Ishikawa (cell line): ENCODE measurements at regions not wholly inside any gene's neighbourhood (a gene's known extent, or its start where the extent isn't known, plus 50 kb on each side); places are given as distances from the start of the nearest gene placed in this dataset.

Experiments
- CEBPB ChIP-seq: IDR thresholded peaks from 2 replicates; pipeline ENCODE4 v1.6.1; 2012
- CREB1 ChIP-seq: IDR thresholded peaks from 2 replicates; pipeline ENCODE4 v1.6.1; 2012; ENCODE audit warnings: low read depth
- EGR1 ChIP-seq: IDR thresholded peaks from 2 replicates; pipeline ENCODE4 v1.6.1; 2012
- EP300 ChIP-seq: IDR thresholded peaks from 2 replicates; pipeline ENCODE4 v1.6.1; 2012; ENCODE audit warnings: borderline replicate concordance
- FOXM1 ChIP-seq: IDR thresholded peaks from 2 replicates; pipeline ENCODE4 v1.6.1; 2012; ENCODE audit warnings: low read depth, borderline replicate concordance
- MAX ChIP-seq: IDR thresholded peaks from 2 replicates; pipeline ENCODE4 v1.6.1; 2012
- NFIC ChIP-seq: IDR thresholded peaks from 2 replicates; pipeline ENCODE4 v1.6.1; 2012
- RAD21 ChIP-seq: IDR thresholded peaks from 2 replicates; pipeline ENCODE4 v1.6.1; 2012; ENCODE audit warnings: low read depth
- REST ChIP-seq: IDR thresholded peaks from 2 replicates; pipeline ENCODE4 v1.6.1; 2012; ENCODE audit warnings: low read depth, mild to moderate bottlenecking
- TAF1 ChIP-seq: IDR thresholded peaks from 2 replicates; pipeline ENCODE4 v1.6.1; 2012; ENCODE audit warnings: low read depth, mild to moderate bottlenecking
- TCF12 ChIP-seq: IDR thresholded peaks from 2 replicates; pipeline ENCODE4 v1.6.1; 2012; ENCODE audit warnings: low read depth
- TEAD4 ChIP-seq: IDR thresholded peaks from 2 replicates; pipeline ENCODE4 v1.6.1; 2012
- USF1 ChIP-seq: IDR thresholded peaks from 2 replicates; pipeline ENCODE4 v1.6.1; 2012
- YY1 ChIP-seq: IDR thresholded peaks from 2 replicates; pipeline ENCODE4 v1.6.1; 2012; ENCODE audit warnings: low read depth
- ZBTB7A ChIP-seq: IDR thresholded peaks from 2 replicates; pipeline ENCODE4 v1.6.1; 2012; ENCODE audit warnings: low read depth

- TF ChIP-seq TEAD4 (no peak), TAF1 (no peak), REST (no peak), USF1 (no peak), RAD21 (no peak), CREB1 (no peak), CEBPB (no peak), FOXM1 (no peak), TCF12 (no peak), EGR1 (no peak), YY1 (no peak), ZBTB7A (no peak), MAX (no peak), NFIC (no peak), EP300 (no peak)
These were observed 94.5 kb upstream of the BTN3A2 start for GRCh38 chr6:26270486-26270861.

GRCh38 chr6:26270903-26271667 is 93.9 kb upstream of the BTN3A2 start:
- TF ChIP-seq FOXM1 (no peak), EGR1 (no peak), REST (no peak), YY1 (no peak), TCF12 (no peak), EP300 (no peak), NFIC (no peak), MAX (no peak), CEBPB (no peak), TEAD4 (no peak), TAF1 (no peak), ZBTB7A (no peak)

- TF ChIP-seq NFIC (no peak), RAD21 (no peak), FOXM1 (no peak), EGR1 (no peak), YY1 (no peak), USF1 (no peak), TEAD4 (no peak), EP300 (no peak), CREB1 (no peak), TCF12 (no peak), ZBTB7A (no peak)
These were observed 93.4 kb upstream of the BTN3A2 start for GRCh38 chr6:26271668-26272024.

GRCh38 chr6:26272171-26272637 is 92.8 kb upstream of the BTN3A2 start:
- TF ChIP-seq YY1, result no peak
- TF ChIP-seq MAX, result no peak
- TF ChIP-seq EGR1, result no peak
- no peak for TF ChIP-seq CREB1
- no peak for TF ChIP-seq REST
- no peak for TF ChIP-seq CEBPB
- TF ChIP-seq TEAD4, result no peak
- no peak for TF ChIP-seq TAF1
- TF ChIP-seq FOXM1, result no peak
- TF ChIP-seq ZBTB7A, result no peak
- TF ChIP-seq EP300, result no peak
- TF ChIP-seq TCF12, result no peak
- TF ChIP-seq USF1, result no peak
- no peak for TF ChIP-seq RAD21
- TF ChIP-seq NFIC, result no peak
